ENCODE measurements at regions not wholly inside any gene's neighbourhood (a gene's known extent, or its start where the extent isn't known, plus 50 kb on each side); places are given as distances from the start of the nearest gene placed in this dataset.

DNA sequence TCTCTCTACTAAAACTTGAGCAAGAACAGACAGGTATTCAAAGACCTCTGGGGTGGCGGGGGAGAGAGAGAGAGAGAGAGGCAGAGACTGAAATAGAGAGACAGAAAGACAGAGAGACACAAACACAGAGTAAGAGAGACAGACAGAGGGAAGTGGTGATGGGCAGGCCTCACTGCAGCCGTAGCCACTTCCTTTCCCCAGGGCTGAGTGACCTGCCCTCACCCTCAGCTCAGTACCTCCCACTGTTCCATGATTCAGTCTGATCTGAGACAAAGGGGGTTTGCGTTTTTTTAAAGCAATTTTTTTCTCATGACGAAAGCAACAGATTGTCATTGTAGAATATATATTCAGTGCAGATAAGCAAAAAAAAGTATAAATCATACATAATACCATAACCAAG is 607.9 kb upstream of the B3GAT1 start (continued):
- TF ChIP-seq ELF4 (CRISPR knock-in tag; IDR thresholded peaks at IDR 0.05; ENCODE audit: borderline replicate concordance) (no peak), MAFG (CRISPR knock-in tag; IDR thresholded peaks at IDR 0.05) (no peak)
- TF ChIP-seq, protein P1, sequence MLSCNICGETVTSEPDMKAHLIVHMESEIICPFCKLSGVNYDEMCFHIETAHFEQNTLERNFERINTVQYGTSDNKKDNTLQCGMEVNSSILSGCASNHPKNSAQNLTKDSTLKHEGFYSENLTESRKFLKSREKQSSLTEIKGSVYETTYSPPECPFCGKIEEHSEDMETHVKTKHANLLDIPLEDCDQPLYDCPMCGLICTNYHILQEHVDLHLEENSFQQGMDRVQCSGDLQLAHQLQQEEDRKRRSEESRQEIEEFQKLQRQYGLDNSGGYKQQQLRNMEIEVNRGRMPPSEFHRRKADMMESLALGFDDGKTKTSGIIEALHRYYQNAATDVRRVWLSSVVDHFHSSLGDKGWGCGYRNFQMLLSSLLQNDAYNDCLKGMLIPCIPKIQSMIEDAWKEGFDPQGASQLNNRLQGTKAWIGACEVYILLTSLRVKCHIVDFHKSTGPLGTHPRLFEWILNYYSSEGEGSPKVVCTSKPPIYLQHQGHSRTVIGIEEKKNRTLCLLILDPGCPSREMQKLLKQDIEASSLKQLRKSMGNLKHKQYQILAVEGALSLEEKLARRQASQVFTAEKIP (CRISPR knock-in tag; IDR thresholded peaks at IDR 0.05; ENCODE audit: borderline replicate concordance) = no peak

DNA sequence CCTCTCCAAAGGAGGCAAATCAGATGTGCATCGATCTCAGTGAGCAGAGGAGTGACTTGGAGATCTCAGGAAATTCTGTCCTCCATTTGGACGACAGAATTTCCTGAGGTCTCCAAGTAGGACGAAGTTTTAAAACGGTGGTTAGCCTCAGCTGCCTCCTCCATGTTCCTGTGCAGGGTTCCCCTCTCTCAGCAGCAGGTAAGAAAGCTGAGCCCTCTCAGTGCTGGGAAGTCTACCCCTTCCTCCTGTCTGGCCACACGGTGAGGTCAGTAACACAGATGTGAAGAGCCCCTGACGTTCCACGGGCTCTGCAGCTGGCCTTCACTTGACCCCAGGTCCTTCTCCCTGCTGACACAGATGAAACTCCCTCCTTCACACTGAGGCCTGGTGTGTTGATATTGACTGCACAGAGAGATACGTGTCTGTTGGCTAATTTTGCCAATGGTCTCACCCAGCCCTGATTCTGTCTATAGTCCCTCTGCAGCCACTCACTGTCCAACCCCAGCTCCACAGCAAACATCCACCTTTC is 607.4 kb upstream of the B3GAT1 start:
- BruUV-seq (replicated peaks) = no TSS peak
- WGBS (ENCODE audit: low lambda C conversion rate) = 0% methylated on average over 5 of the region's 8 CpGs
- H4K20me1 ChIP-seq (ENCODE audit: insufficient read depth, low read length) = no peaks in the 10 kb centered on the region
- no peak overlapping the region for H3K9ac ChIP-seq (ENCODE audit: insufficient read depth, low read depth, low read length)
- in situ Hi-C loops (cut with HindIII; ENCODE audit: extremely low pct_ligation_motif_present, low pct_unique_long_range_greater_than_20kb) (no loop called here), intact Hi-C loops (cut with micrococcal nuclease; ENCODE audit: unreplicated experiment) (no loop called here)
- no peak overlapping the region for H3K4me3 ChIP-seq (replicated peaks in 1 of 3; ENCODE audit: insufficient read depth in 1 of 3, low read depth in 2 of 3, low read length in 3 of 3)
- ChIA-PET POLR2A (no interaction called here), CTCF (ENCODE audit: low intra/inter-chr PET ratio, low total read pairs) (no interaction called here)
- H3K4me1 ChIP-seq (ENCODE audit: insufficient read depth, low read length) = no peaks in the 10 kb centered on the region
- TF ChIP-seq ATRX (CRISPR knock-in tag; IDR thresholded peaks at IDR 0.05; ENCODE audit: borderline replicate concordance) (no peak), RCOR2 (CRISPR knock-in tag; IDR thresholded peaks at IDR 0.05) (no peak), ARNTL (CRISPR knock-in tag; IDR thresholded peaks at IDR 0.05) (no peak), HNRNPK (IDR thresholded peaks at IDR 0.05; ENCODE audit: low read depth, low read length, poor library complexity, severe bottlenecking) (no peak), TCF12 (IDR thresholded peaks at IDR 0.05) (no peak), TCF12 (CRISPR knock-in tag; IDR thresholded peaks at IDR 0.05) (no peak), FOXK1 (CRISPR knock-in tag; IDR thresholded peaks at IDR 0.05; ENCODE audit: borderline replicate concordance, low read depth) (no peak)
- TF ChIP-seq, protein P2, sequence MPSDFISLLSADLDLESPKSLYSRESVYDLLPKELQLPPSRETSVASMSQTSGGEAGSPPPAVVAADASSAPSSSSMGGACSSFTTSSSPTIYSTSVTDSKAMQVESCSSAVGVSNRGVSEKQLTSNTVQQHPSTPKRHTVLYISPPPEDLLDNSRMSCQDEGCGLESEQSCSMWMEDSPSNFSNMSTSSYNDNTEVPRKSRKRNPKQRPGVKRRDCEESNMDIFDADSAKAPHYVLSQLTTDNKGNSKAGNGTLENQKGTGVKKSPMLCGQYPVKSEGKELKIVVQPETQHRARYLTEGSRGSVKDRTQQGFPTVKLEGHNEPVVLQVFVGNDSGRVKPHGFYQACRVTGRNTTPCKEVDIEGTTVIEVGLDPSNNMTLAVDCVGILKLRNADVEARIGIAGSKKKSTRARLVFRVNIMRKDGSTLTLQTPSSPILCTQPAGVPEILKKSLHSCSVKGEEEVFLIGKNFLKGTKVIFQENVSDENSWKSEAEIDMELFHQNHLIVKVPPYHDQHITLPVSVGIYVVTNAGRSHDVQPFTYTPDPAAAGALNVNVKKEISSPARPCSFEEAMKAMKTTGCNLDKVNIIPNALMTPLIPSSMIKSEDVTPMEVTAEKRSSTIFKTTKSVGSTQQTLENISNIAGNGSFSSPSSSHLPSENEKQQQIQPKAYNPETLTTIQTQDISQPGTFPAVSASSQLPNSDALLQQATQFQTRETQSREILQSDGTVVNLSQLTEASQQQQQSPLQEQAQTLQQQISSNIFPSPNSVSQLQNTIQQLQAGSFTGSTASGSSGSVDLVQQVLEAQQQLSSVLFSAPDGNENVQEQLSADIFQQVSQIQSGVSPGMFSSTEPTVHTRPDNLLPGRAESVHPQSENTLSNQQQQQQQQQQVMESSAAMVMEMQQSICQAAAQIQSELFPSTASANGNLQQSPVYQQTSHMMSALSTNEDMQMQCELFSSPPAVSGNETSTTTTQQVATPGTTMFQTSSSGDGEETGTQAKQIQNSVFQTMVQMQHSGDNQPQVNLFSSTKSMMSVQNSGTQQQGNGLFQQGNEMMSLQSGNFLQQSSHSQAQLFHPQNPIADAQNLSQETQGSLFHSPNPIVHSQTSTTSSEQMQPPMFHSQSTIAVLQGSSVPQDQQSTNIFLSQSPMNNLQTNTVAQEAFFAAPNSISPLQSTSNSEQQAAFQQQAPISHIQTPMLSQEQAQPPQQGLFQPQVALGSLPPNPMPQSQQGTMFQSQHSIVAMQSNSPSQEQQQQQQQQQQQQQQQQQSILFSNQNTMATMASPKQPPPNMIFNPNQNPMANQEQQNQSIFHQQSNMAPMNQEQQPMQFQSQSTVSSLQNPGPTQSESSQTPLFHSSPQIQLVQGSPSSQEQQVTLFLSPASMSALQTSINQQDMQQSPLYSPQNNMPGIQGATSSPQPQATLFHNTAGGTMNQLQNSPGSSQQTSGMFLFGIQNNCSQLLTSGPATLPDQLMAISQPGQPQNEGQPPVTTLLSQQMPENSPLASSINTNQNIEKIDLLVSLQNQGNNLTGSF (CRISPR knock-in tag; IDR thresholded peaks at IDR 0.05) = no peak
- no peak overlapping the region for H3K27ac ChIP-seq (ENCODE audit: extremely low read length, insufficient read depth, low read length)
- FAIRE-seq = no peak
- peaks cover 0 to 3% of the 10 kb centered on the region in 2 experiments; a peak in 1 of 5 replicates for H3K27me3 ChIP-seq (ENCODE audit: control insufficient read depth in 1 of 2, insufficient read depth in 2 of 2, low read length in 2 of 2)
- H2AFZ ChIP-seq (ENCODE audit: low read length) = no peak overlapping the region
- H3K9me3 ChIP-seq (ENCODE audit: low read length) = peaks cover 4% of the 10 kb centered on the region; the same call in 1 of the 2 replicates
- H3K79me2 ChIP-seq (ENCODE audit: insufficient read depth, low read length) = no peaks in the 10 kb centered on the region
- ATAC-seq = no peak
- H3K4me2 ChIP-seq (ENCODE audit: low read depth, low read length) = no peak overlapping the region
- DNase-seq (ENCODE audit: low spot score) = no peak
- H3K36me3 ChIP-seq (replicated peaks in 1 of 2; ENCODE audit: control insufficient read depth in 1 of 2, insufficient read depth in 2 of 2, low read length in 2 of 2) = no peaks in the 10 kb centered on the region
